ENCODE measurements at regions not wholly inside any gene's neighbourhood (a gene's known extent, or its start where the extent isn't known, plus 50 kb on each side); places are given as distances from the start of the nearest gene placed in this dataset.
"Not testable (repeated sequence)": the region's sequence is repeated elsewhere in the genome, so short reads cannot be mapped to it uniquely, and the experiment has no call there.

- DNase-seq: no peak
- Histone ChIP-seq H3K4me3 (no peak overlapping the region), H3K4me1 (replicated peaks in 1 of 2) (no peaks in the 10 kb centered on the region), H3K9me3 (replicated peaks in 1 of 3) (no peaks in the 10 kb centered on the region), H3K27me3 (no peaks in the 10 kb centered on the region), H3K36me3 (replicated peaks in 1 of 2) (no peaks in the 10 kb centered on the region), H3K27ac (no peak overlapping the region)
- 69 to 78% (median 76%) methylated on average over 5 of the region's 5 CpGs for WGBS, 4 donors
- TF ChIP-seq POLR2A (IDR thresholded peaks at IDR 0.05) (no peak), CTCF (IDR thresholded peaks at IDR 0.05) (no peak)
- intact Hi-C loops (cut with DNase I): no loop called here
Observed at GRCh38 chr3:168933614-168934013, 729.9 kb downstream of the MECOM start.

GRCh38 chr3:168929997-168930396 is 733.5 kb downstream of the MECOM start:
- H3K4me1 ChIP-seq (replicated peaks in 1 of 2); H3K36me3 ChIP-seq (replicated peaks in 1 of 2); intact Hi-C loops (cut with DNase I); H3K4me3 ChIP-seq; DNase-seq; H3K9me3 ChIP-seq (replicated peaks in 1 of 3); H3K27me3 ChIP-seq; H3K27ac ChIP-seq: not testable (repeated sequence)
- 44 to 72% (median 64%) methylated on average over 1 to 3 of the region's 3 CpGs for WGBS, 4 donors

- Histone ChIP-seq H3K36me3 (replicated peaks in 1 of 2) (no peaks in the 10 kb centered on the region), H3K27me3 (no peaks in the 10 kb centered on the region), H3K4me3 (no peak overlapping the region), H3K27ac (no peak overlapping the region), H3K9me3 (replicated peaks in 1 of 3) (no peaks in the 10 kb centered on the region), H3K4me1 (replicated peaks in 1 of 2) (no peaks in the 10 kb centered on the region)
- no peak for DNase-seq
- intact Hi-C loops (cut with DNase I): no loop called here
- WGBS, 4 donors: 48 to 73% (median 60%) methylated on average over 1 of the region's 1 CpG
- no peak for TF ChIP-seq CTCF (IDR thresholded peaks at IDR 0.05)
- TF ChIP-seq POLR2A (IDR thresholded peaks at IDR 0.05): no peak
Observed at GRCh38 chr3:168926426-168926825, 737.1 kb downstream of the MECOM start.

GRCh38 chr3:168925568-168925967 is 737.9 kb downstream of the MECOM start:
- H3K4me3 ChIP-seq: no peak overlapping the region
- no peak for DNase-seq
- H3K27ac ChIP-seq: no peak overlapping the region
- no peaks in the 10 kb centered on the region for H3K4me1 ChIP-seq (replicated peaks in 1 of 2)
- intact Hi-C loops (cut with DNase I): no loop called here
- no peaks in the 10 kb centered on the region for H3K9me3 ChIP-seq (replicated peaks in 1 of 3)
- H3K27me3 ChIP-seq: no peaks in the 10 kb centered on the region
- no peaks in the 10 kb centered on the region for H3K36me3 ChIP-seq (replicated peaks in 1 of 2)
- no peak for TF ChIP-seq POLR2A (IDR thresholded peaks at IDR 0.05)
- no peak for TF ChIP-seq CTCF (IDR thresholded peaks at IDR 0.05)
- 65 to 90% (median 70%) methylated on average over 1 of the region's 1 CpG for WGBS, 4 donors

- Histone ChIP-seq H3K9me3 (replicated peaks in 1 of 3) (no peaks in the 10 kb centered on the region), H3K36me3 (replicated peaks in 1 of 2) (no peaks in the 10 kb centered on the region), H3K27me3 (no peaks in the 10 kb centered on the region), H3K27ac (no peak overlapping the region), H3K4me3 (no peak overlapping the region), H3K4me1 (replicated peaks in 1 of 2) (no peaks in the 10 kb centered on the region)
- TF ChIP-seq CTCF (IDR thresholded peaks at IDR 0.05) (no peak), POLR2A (IDR thresholded peaks at IDR 0.05) (no peak)
- intact Hi-C loops (cut with DNase I): no loop called here
- 44 to 53% (median 50%) methylated on average over 1 of the region's 1 CpG for WGBS, 4 donors
- no peak for DNase-seq
Observed at GRCh38 chr3:168914662-168915061, 748.9 kb downstream of the MECOM start.

Data from adrenal gland (tissue), 9 donors.